ENCODE measurements at regions not wholly inside any gene's neighbourhood (a gene's known extent, or its start where the extent isn't known, plus 50 kb on each side); places are given as distances from the start of the nearest gene placed in this dataset.

- no peaks in the 10 kb centered on the region; the same call in 1 of the 2 replicates for H3K9me2 ChIP-seq (ENCODE audit: insufficient read depth)
- CTCF ChIA-PET = no interaction called here
- H2AFZ ChIP-seq = no peak overlapping the region
- H3K4me2 ChIP-seq = no peak overlapping the region
- BruUV-seq (replicated peaks) = no TSS peak
- H3K4me1 ChIP-seq (replicated peaks; ENCODE audit: insufficient read depth) = no peaks in the 10 kb centered on the region
- intact Hi-C loops (cut with micrococcal nuclease; ENCODE audit: unreplicated experiment) = no loop called here
- DNase-seq = no peak
- no peaks in the 10 kb centered on the region for H3F3A ChIP-seq (ENCODE audit: insufficient read depth, low read depth)
- H3K9me3 ChIP-seq (ENCODE audit: insufficient read depth, low read depth) = no peaks in the 10 kb centered on the region
- no peak overlapping the region for H3K4me3 ChIP-seq
- no peak overlapping the region for H3K27ac ChIP-seq
- TF ChIP-seq CTCF (conservative IDR thresholded peaks at IDR 0.05) (no peak), EZH2 (IDR thresholded peaks at IDR 0.05; ENCODE audit: low read depth) (no peak)
- POLR2A ChIA-PET (ENCODE audit: unreplicated experiment) = no interaction called here
- H3K27me3 ChIP-seq (ENCODE audit: insufficient read depth, low read depth) = peaks cover 13% of the 10 kb centered on the region; the same call in 1 of the 2 replicates
- no peaks in the 10 kb centered on the region for H4K20me1 ChIP-seq (ENCODE audit: insufficient read depth)
- H3K36me3 ChIP-seq (ENCODE audit: low read depth) = no peaks in the 10 kb centered on the region
- H3K79me2 ChIP-seq (ENCODE audit: low read depth) = no peaks in the 10 kb centered on the region
Measured at GRCh38 chr7:51949726-51950644, 633.4 kb upstream of the COBL start.

- ChIA-PET CTCF (no interaction called here), POLR2A (ENCODE audit: unreplicated experiment) (no interaction called here)
- BruUV-seq (replicated peaks) = no TSS peak
- Histone ChIP-seq H3K4me3 (no peak overlapping the region), H3K36me3 (ENCODE audit: low read depth) (no peaks in the 10 kb centered on the region), H3K9me3 (ENCODE audit: insufficient read depth, low read depth) (no peaks in the 10 kb centered on the region), H3K27me3 (ENCODE audit: insufficient read depth, low read depth) (no peaks in the 10 kb centered on the region), H3K79me2 (ENCODE audit: low read depth) (no peaks in the 10 kb centered on the region), H3K9me2 (ENCODE audit: insufficient read depth) (no peaks in the 10 kb centered on the region), H3F3A (ENCODE audit: insufficient read depth, low read depth) (no peaks in the 10 kb centered on the region), H3K4me1 (replicated peaks; ENCODE audit: insufficient read depth) (no peaks in the 10 kb centered on the region), H4K20me1 (ENCODE audit: insufficient read depth) (no peaks in the 10 kb centered on the region), H3K27ac (no peak overlapping the region), H3K4me2 (no peak overlapping the region), H2AFZ (no peak overlapping the region)
- intact Hi-C loops (cut with micrococcal nuclease; ENCODE audit: unreplicated experiment) = no loop called here
- no peak for TF ChIP-seq EZH2 (IDR thresholded peaks at IDR 0.05; ENCODE audit: low read depth)
- TF ChIP-seq CTCF (conservative IDR thresholded peaks at IDR 0.05) = no peak
- no peak for DNase-seq
Measured at GRCh38 chr7:51930834-51931233, 614.2 kb upstream of the COBL start.

- H3F3A ChIP-seq (ENCODE audit: insufficient read depth, low read depth) = no peaks in the 10 kb centered on the region
- no peaks in the 10 kb centered on the region for H3K79me2 ChIP-seq (ENCODE audit: low read depth)
- H3K27ac ChIP-seq = no peak overlapping the region
- DNase-seq = peak in 1 of 2 experiments; percentile 18
- H3K27me3 ChIP-seq (ENCODE audit: insufficient read depth, low read depth) = no peaks in the 10 kb centered on the region
- ChIA-PET POLR2A (ENCODE audit: unreplicated experiment) (no interaction called here), CTCF (no interaction called here)
- no peaks in the 10 kb centered on the region for H3K36me3 ChIP-seq (ENCODE audit: low read depth)
- intact Hi-C loops (cut with micrococcal nuclease; ENCODE audit: unreplicated experiment) = no loop called here
- H3K9me2 ChIP-seq (ENCODE audit: insufficient read depth) = no peaks in the 10 kb centered on the region
- no peaks in the 10 kb centered on the region for H3K4me1 ChIP-seq (replicated peaks; ENCODE audit: insufficient read depth)
- H3K4me2 ChIP-seq = no peak overlapping the region
- no peak overlapping the region for H3K4me3 ChIP-seq
- no peak overlapping the region for H2AFZ ChIP-seq
- no TSS peak for BruUV-seq (replicated peaks)
- H4K20me1 ChIP-seq (ENCODE audit: insufficient read depth) = no peaks in the 10 kb centered on the region
- no peak for TF ChIP-seq CTCF (conservative IDR thresholded peaks at IDR 0.05)
- no peak for TF ChIP-seq EZH2 (IDR thresholded peaks at IDR 0.05; ENCODE audit: low read depth)
- H3K9me3 ChIP-seq (ENCODE audit: insufficient read depth, low read depth) = no peaks in the 10 kb centered on the region
Measured at GRCh38 chr7:51929818-51930217, 613.2 kb upstream of the COBL start.
